ENCODE measurements at regions not wholly inside any gene's neighbourhood (a gene's known extent, or its start where the extent isn't known, plus 50 kb on each side); places are given as distances from the start of the nearest gene placed in this dataset.

DNA sequence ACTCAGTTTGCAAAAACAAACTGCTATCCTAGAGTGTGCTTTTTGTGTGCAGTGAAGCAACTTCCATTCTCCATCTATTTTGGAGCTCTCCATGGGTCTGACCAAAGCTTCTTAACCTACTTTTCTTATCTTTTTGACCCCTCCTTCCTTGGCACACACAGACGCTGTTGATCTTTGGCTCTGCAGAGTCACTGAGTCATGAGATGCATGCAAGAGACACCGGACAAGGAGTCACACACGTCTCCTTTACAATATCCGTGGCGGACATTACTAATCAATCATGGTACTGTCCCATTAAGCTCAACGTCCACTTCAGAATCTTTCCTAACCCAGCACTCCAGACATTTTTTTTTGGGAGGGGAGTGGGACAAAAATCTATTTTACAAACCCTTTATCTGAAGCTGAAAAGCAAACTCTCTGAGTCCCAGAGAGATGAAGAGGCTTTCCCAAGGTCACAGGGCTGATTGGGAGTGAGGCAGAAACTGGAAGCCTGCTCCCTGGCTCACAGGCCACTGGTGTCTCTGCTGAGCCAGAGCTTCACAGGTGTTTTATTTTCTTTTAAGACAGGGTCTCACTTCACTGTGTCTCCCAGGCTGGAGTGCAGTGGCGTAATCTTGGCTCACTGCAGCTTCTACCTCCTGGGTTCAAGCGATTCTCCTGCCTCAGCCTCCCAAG is 165.8 kb upstream of the SYT13 start:
- Histone ChIP-seq H3K4me3 (no peak overlapping the region), H3K27me3 (no peaks in the 10 kb centered on the region), H3K9me3 (no peaks in the 10 kb centered on the region), H3K4me1 (peaks cover 8% of the 10 kb centered on the region), H3K27ac (no peak overlapping the region), H3K36me3 (ENCODE audit: low read depth, missing control alignments) (no peaks in the 10 kb centered on the region)
- WGBS, 2 donors = 45 to 53% methylated on average over 8 of the region's 8 CpGs
- intact Hi-C loops (cut with DNase I; ENCODE audit: low total_unique reads) = no loop called here
- no peak for DNase-seq
- TF ChIP-seq POLR2A (IDR thresholded peaks at IDR 0.05) = no peak
- TF ChIP-seq, protein P1, sequence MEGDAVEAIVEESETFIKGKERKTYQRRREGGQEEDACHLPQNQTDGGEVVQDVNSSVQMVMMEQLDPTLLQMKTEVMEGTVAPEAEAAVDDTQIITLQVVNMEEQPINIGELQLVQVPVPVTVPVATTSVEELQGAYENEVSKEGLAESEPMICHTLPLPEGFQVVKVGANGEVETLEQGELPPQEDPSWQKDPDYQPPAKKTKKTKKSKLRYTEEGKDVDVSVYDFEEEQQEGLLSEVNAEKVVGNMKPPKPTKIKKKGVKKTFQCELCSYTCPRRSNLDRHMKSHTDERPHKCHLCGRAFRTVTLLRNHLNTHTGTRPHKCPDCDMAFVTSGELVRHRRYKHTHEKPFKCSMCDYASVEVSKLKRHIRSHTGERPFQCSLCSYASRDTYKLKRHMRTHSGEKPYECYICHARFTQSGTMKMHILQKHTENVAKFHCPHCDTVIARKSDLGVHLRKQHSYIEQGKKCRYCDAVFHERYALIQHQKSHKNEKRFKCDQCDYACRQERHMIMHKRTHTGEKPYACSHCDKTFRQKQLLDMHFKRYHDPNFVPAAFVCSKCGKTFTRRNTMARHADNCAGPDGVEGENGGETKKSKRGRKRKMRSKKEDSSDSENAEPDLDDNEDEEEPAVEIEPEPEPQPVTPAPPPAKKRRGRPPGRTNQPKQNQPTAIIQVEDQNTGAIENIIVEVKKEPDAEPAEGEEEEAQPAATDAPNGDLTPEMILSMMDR (IDR thresholded peaks at IDR 0.05) = no peak

DNA sequence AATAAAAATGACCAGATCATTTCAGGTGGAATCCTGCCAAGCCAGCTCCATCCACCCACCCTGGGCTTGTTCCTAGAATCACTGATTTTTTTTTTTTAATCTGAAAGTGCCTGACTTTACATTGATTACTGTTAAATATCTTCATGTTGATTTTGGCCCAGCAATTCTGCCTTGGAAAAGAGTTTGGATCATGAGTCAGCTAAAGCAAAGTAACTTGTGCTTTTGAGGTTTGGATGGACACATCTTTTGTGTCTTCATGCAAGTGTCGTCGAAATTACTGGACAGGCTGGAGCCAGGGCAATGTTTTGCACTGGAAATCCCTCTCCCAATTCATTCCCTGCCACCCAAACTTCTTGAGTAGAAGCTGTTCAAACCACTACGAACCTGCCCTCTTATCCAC is 164.0 kb upstream of the SYT13 start:
- no peak overlapping the region for H3K4me3 ChIP-seq
- no peaks in the 10 kb centered on the region for H3K27me3 ChIP-seq
- no peaks in the 10 kb centered on the region for H3K9me3 ChIP-seq
- peaks cover 5% of the 10 kb centered on the region for H3K4me1 ChIP-seq
- WGBS, 2 donors = 50 to 60% methylated on average over 3 of the region's 3 CpGs
- no peaks in the 10 kb centered on the region for H3K36me3 ChIP-seq (ENCODE audit: low read depth, missing control alignments)
- no peak for DNase-seq
- intact Hi-C loops (cut with DNase I; ENCODE audit: low total_unique reads) = no loop called here
- TF ChIP-seq POLR2A (IDR thresholded peaks at IDR 0.05) = no peak
- TF ChIP-seq, protein P1 (IDR thresholded peaks at IDR 0.05) = no peak
- H3K27ac ChIP-seq = no peak overlapping the region

DNA sequence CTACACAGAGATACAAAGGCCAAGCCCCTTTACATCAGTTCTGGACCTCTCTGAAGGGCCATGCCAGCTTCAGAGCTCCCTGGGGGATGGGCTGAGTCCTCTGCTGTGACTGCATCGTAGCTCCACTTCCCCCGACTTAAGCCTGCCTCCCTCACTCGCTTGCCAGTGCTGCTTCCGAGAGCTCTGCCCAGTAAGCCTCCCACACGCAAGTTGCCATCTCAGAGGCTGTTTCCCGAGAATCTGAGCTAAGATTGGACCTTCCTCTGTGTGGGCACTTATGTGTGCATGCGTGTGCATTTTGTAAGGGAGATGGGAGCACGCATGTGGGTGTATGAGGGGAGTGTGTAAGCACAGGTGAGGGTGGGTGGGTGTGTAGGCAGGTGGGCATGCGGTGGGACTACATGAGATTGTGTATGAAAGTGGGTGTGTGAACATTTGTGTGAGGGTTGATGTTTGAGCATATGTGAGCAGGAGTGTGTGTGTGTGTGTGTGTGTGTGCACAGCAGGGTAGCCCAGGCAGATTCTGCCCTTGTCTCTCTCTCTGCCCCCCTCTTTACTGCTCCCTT is 163.0 kb upstream of the SYT13 start:
- intact Hi-C loops (cut with DNase I; ENCODE audit: low total_unique reads) = no loop called here
- Histone ChIP-seq H3K4me3 (no peak overlapping the region), H3K27ac (no peak overlapping the region), H3K36me3 (ENCODE audit: low read depth, missing control alignments) (no peaks in the 10 kb centered on the region), H3K4me1 (peaks cover 5% of the 10 kb centered on the region), H3K9me3 (no peaks in the 10 kb centered on the region), H3K27me3 (no peaks in the 10 kb centered on the region)
- TF ChIP-seq POLR2A (IDR thresholded peaks at IDR 0.05) = no peak
- TF ChIP-seq, protein P1 (IDR thresholded peaks at IDR 0.05) = no peak
- peak; percentile 63 for DNase-seq
- 70 to 71% methylated on average over 8 to 9 of the region's 9 CpGs for WGBS, 2 donors

DNA sequence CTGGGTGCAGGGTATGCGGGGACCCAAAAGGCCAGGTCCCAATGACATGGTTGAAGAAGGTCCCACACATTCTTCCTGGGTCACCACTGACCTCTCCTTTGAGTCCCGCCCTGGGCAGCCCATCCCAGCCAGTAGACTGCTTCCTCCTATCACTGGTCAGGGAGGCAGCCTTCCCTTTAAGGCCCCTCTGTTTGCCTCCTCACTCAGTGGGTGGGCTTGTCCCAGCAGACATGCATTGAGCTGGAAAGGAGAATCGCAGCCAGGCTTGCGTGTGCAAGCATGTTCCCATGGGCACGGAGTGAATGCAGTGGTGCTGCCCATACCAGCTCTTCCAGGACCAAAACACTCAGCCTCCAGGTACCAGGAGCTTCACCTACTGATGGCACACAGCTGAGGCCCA is 162.4 kb upstream of the SYT13 start:
- intact Hi-C loops (cut with DNase I; ENCODE audit: low total_unique reads) = no loop called here
- TF ChIP-seq, protein P1 (IDR thresholded peaks at IDR 0.05) = no peak
- Histone ChIP-seq H3K36me3 (ENCODE audit: low read depth, missing control alignments) (no peaks in the 10 kb centered on the region), H3K4me3 (no peak overlapping the region), H3K27ac (no peak overlapping the region), H3K9me3 (no peaks in the 10 kb centered on the region), H3K4me1 (peaks cover 5% of the 10 kb centered on the region), H3K27me3 (no peaks in the 10 kb centered on the region)
- 85 to 96% methylated on average over 5 of the region's 5 CpGs for WGBS, 2 donors
- DNase-seq = no peak

DNA sequence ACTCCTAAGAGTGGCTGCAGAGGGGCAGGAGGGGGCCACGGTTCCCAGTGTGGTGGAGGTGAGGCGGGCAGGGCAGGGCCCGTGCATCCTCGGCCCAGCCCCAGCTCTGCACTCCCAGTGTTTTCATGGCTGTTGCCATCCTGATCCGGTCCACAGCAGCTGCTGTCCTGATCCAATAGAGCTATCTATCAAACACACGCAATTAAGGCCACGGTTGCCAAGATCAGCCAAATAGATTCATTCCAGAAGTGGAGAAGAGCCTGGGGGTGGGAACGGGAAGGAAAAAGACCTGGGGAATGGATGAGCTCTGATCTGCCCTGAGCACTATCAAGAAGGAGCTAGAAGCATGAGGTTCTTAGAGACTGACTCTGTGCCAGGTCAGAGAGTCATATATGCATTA is 160.9 kb upstream of the SYT13 start:
- no peak for DNase-seq
- H3K27ac ChIP-seq = no peak overlapping the region
- TF ChIP-seq POLR2A (IDR thresholded peaks at IDR 0.05) = no peak
- TF ChIP-seq, protein P1 (IDR thresholded peaks at IDR 0.05) = no peak
- no peaks in the 10 kb centered on the region for H3K36me3 ChIP-seq (ENCODE audit: low read depth, missing control alignments)
- H3K27me3 ChIP-seq = no peaks in the 10 kb centered on the region
- H3K9me3 ChIP-seq = no peaks in the 10 kb centered on the region
- WGBS, 2 donors = 79 to 86% methylated on average over 7 to 8 of the region's 8 CpGs
- no peak overlapping the region for H3K4me3 ChIP-seq
- peaks cover 5% of the 10 kb centered on the region for H3K4me1 ChIP-seq
- intact Hi-C loops (cut with DNase I; ENCODE audit: low total_unique reads) = no loop called here
